H1 (cell line): ENCODE measurements at regions not wholly inside any gene's neighbourhood (a gene's known extent, or its start where the extent isn't known, plus 50 kb on each side); places are given as distances from the start of the nearest gene placed in this dataset.
"Not testable (repeated sequence)": the region's sequence is repeated elsewhere in the genome, so short reads cannot be mapped to it uniquely, and the experiment has no call there.

Experiments
- CTCF ChIA-PET: fragments of 300-600 bp; sonication (Branson Sonifier 250); formaldehyde crosslinking; loops from one replicate; lab custom pipeline; 2021; ENCODE audit not compliant: partially characterized antibody; lab: Charles Lee
- POLR2A ChIA-PET: fragments of 300-600 bp; sonication (Branson Sonifier 250); formaldehyde crosslinking; loops from one replicate; lab custom pipeline; 2021; ENCODE audit warnings: inconsistent platforms; ENCODE audit not compliant: partially characterized antibody; lab: Charles Lee
- DNase-seq, 2 experiments: peaks; one replicate each; pipeline versions ENCODE4 v3.0.0 to v3.0.0-alpha.2; 2010 to 2022; ENCODE audit warnings: low spot score in 2 of 2, low read depth in 1 of 2, mixed read lengths in 1 of 2
- FAIRE-seq: peaks from 2 replicates; lab custom pipeline; 2011; peaks lifted over from hg19 to GRCh38; lab: Jason Lieb, UNC
- H2AFZ ChIP-seq: 2 replicates; pipeline ENCODE4 v1.8.1; 2012; ENCODE audit warnings: low read length, inconsistent platforms
- H2AK5ac ChIP-seq: 2 replicates; pipeline ENCODE4 v1.6.1; 2013; ENCODE audit warnings: low read depth, low read length
- H2BK120ac ChIP-seq: replicated peaks from 2 replicates; pipeline ENCODE3; 2013; ENCODE audit warnings: low read depth, low read length, inconsistent platforms
- H2BK12ac ChIP-seq: 2 replicates; pipeline ENCODE4 v1.6.1; 2013; ENCODE audit warnings: low read depth, low read length
- H2BK15ac ChIP-seq: 2 replicates; pipeline ENCODE4 v1.6.1; 2013; ENCODE audit warnings: low read length
- H2BK20ac ChIP-seq: 2 replicates; pipeline ENCODE4 v1.6.1; 2013; ENCODE audit warnings: low read length
- H2BK5ac ChIP-seq: 2 replicates; pipeline ENCODE4 v1.6.1; 2013; ENCODE audit warnings: low read depth, low read length
- H3K14ac ChIP-seq: 2 replicates; pipeline ENCODE4 v1.6.1; 2013; ENCODE audit warnings: inconsistent platforms; ENCODE audit not compliant: insufficient read length
- H3K18ac ChIP-seq: 2 replicates; pipeline ENCODE4 v1.6.1; 2013; ENCODE audit warnings: low read length; ENCODE audit errors: extremely low read depth
- H3K23ac ChIP-seq: 2 replicates; pipeline ENCODE4 v1.6.1; 2013; ENCODE audit warnings: inconsistent platforms; ENCODE audit not compliant: insufficient read length
- H3K23me2 ChIP-seq: 2 replicates; pipeline ENCODE4 v1.6.1; 2013; ENCODE audit warnings: low read depth, low read length
- H3K27ac ChIP-seq: 2 replicates; pipeline ENCODE4 v1.6.1; 2011; ENCODE audit warnings: low read depth, low read length, inconsistent platforms
- H3K27me3 ChIP-seq, 4 experiments: replicated peaks in 1 of 4; 1 replicate in 1 of 4; 2 replicates in 3 of 4; pipeline versions ENCODE4 v1.6.1 to v1.8.1; 2011 to 2013; ENCODE audit warnings: low read length in 3 of 4, mild to moderate bottlenecking in 3 of 4, inconsistent platforms in 2 of 4, mixed read lengths in 2 of 4, moderate library complexity in 1 of 4; ENCODE audit not compliant: control insufficient read depth in 3 of 4, insufficient read depth in 3 of 4; ENCODE audit errors: extremely low read depth in 1 of 4
- H3K36me3 ChIP-seq, 4 experiments: 2 replicates each; pipeline versions ENCODE4 v1.6.1 to v1.8.1; 2011 to 2013; ENCODE audit warnings: mild to moderate bottlenecking in 4 of 4, low read length in 3 of 4, moderate library complexity in 2 of 4, control low read depth in 1 of 4, inconsistent platforms in 1 of 4; ENCODE audit not compliant: insufficient read depth in 4 of 4, control insufficient read depth in 2 of 4
- H3K4ac ChIP-seq: replicated peaks from 2 replicates; pipeline ENCODE3; 2013; ENCODE audit warnings: low read length, low read depth, mixed read lengths, inconsistent platforms; ENCODE audit not compliant: insufficient read length
- H3K4me1 ChIP-seq, 4 experiments: replicated peaks in 1 of 4; 1 replicate in 1 of 4; 2 replicates in 3 of 4; pipeline versions ENCODE4 v1.6.1 to v1.8.1; 2011 to 2013; ENCODE audit warnings: low read length in 3 of 4, inconsistent platforms in 2 of 4, mixed read lengths in 1 of 4; ENCODE audit not compliant: insufficient read depth in 4 of 4, control insufficient read depth in 3 of 4
- H3K4me2 ChIP-seq, 2 experiments: 2 replicates each; pipeline versions ENCODE4 v1.6.1 to v1.8.1; 2011 to 2013; ENCODE audit warnings: low read depth in 2 of 2, low read length in 2 of 2, control low read depth in 1 of 2, inconsistent platforms in 1 of 2, mild to moderate bottlenecking in 1 of 2; ENCODE audit not compliant: insufficient read depth in 1 of 2
- H3K4me3 ChIP-seq, 4 experiments: fragments of 200-600, 300-600 bp in 1 of 4; sonication (generic), shearing (Covaris generic), sonication (Bioruptor Twin) in 1 of 4; 2 replicates each; pipeline versions ENCODE4 v1.5.1 to v1.8.1; 2011 to 2016; ENCODE audit warnings: low read length in 4 of 4, low read depth in 3 of 4, control low read depth in 2 of 4, inconsistent platforms in 2 of 4, mild to moderate bottlenecking in 2 of 4, mixed read lengths in 1 of 4, moderate library complexity in 1 of 4; ENCODE audit not compliant: insufficient read depth in 2 of 4; ENCODE audit errors: extremely low read depth in 1 of 4
- H3K56ac ChIP-seq: replicated peaks from 2 replicates; pipeline ENCODE3; 2013; ENCODE audit warnings: low read depth, mild to moderate bottlenecking, mixed read lengths, low read length, inconsistent platforms; ENCODE audit not compliant: insufficient read length
- H3K79me1 ChIP-seq: 2 replicates; pipeline ENCODE4 v1.6.1; 2013; ENCODE audit warnings: low read depth, low read length, control low read depth
- H3K79me2 ChIP-seq, 2 experiments: 2 replicates each; pipeline versions ENCODE4 v1.6.1 to v1.8.1; 2012 to 2013; ENCODE audit warnings: low read length in 2 of 2, mild to moderate bottlenecking in 2 of 2, inconsistent platforms in 1 of 2; ENCODE audit not compliant: insufficient read depth in 2 of 2, control insufficient read depth in 1 of 2
- H3K9ac ChIP-seq, 4 experiments: replicated peaks in 1 of 4; 1 replicate in 1 of 4; 2 replicates in 3 of 4; pipeline versions ENCODE4 v1.6.1 to v1.8.1; 2011 to 2013; ENCODE audit warnings: low read depth in 3 of 4, low read length in 3 of 4, control low read depth in 2 of 4, mild to moderate bottlenecking in 2 of 4, moderate library complexity in 2 of 4, inconsistent platforms in 1 of 4; ENCODE audit errors: extremely low read depth in 1 of 4
- H3K9me3 ChIP-seq, 2 experiments: 2 replicates each; pipeline versions ENCODE4 v1.6.1 to v1.8.1; 2012 to 2013; ENCODE audit warnings: mild to moderate bottlenecking in 2 of 2, moderate library complexity in 2 of 2, control low read depth in 1 of 2, inconsistent platforms in 1 of 2, low read depth in 1 of 2, low read length in 1 of 2, mixed read lengths in 1 of 2; ENCODE audit not compliant: insufficient read depth in 2 of 2
- H4K20me1 ChIP-seq, 2 experiments: replicated peaks in 1 of 2; 2 replicates each; pipeline versions ENCODE3 to v1.8.1; 2011 to 2013; ENCODE audit warnings: inconsistent platforms in 2 of 2, low read length in 2 of 2, mild to moderate bottlenecking in 1 of 2; ENCODE audit not compliant: insufficient read depth in 2 of 2, control insufficient read depth in 1 of 2
- H4K5ac ChIP-seq: 2 replicates; pipeline ENCODE4 v1.6.1; 2013; ENCODE audit warnings: low read length, low read depth, mixed read lengths, inconsistent platforms; ENCODE audit not compliant: insufficient read length
- H4K8ac ChIP-seq: 2 replicates; pipeline ENCODE4 v1.8.0; 2013; ENCODE audit warnings: mild to moderate bottlenecking, moderate library complexity, low read length, inconsistent platforms; ENCODE audit not compliant: insufficient read depth; ENCODE audit errors: extremely low read depth
- H4K91ac ChIP-seq: replicated peaks from 2 replicates; pipeline ENCODE3; 2013; ENCODE audit warnings: low read length, mixed read lengths, inconsistent platforms; ENCODE audit not compliant: insufficient read length
- E2F6 ChIP-seq: IDR thresholded peaks from 2 replicates; pipeline ENCODE4 v1.6.1; 2012; ENCODE audit warnings: inconsistent platforms
- MAX ChIP-seq: IDR thresholded peaks from 2 replicates; pipeline ENCODE4 v1.6.1; 2012; ENCODE audit warnings: inconsistent platforms
- WGBS, 2 experiments: shearing (Covaris generic) in 1 of 2; methylation state at CpG; one replicate each; pipeline versions ENCODE4 v1.1.6 to v1.1.7; 2013 to 2015; ENCODE audit warnings: low lambda C conversion rate in 2 of 2, mixed read lengths in 2 of 2, inconsistent platforms in 1 of 2, low coverage in 1 of 2, missing lambda C conversion rate in 1 of 2; ENCODE audit not compliant: insufficient replicate concordance in 2 of 2, insufficient coverage in 1 of 2, insufficient read length in 1 of 2; ENCODE audit errors: extremely low coverage in 1 of 2, missing lambda C conversion rate in 1 of 2; 5-methylcytosine and 5-hydroxymethylcytosine counted together

GRCh38 chr17:30706004-30706403 lies 118.5 kb downstream of the CRLF3 start:
- not testable (repeated sequence) for H3K27ac ChIP-seq, H2AK5ac ChIP-seq, H3K9ac ChIP-seq, H2AFZ ChIP-seq, H3K18ac ChIP-seq, H3K4ac ChIP-seq, H4K8ac ChIP-seq, H2BK15ac ChIP-seq, H3K23ac ChIP-seq, H3K23me2 ChIP-seq, H3K27me3 ChIP-seq, H3K14ac ChIP-seq, H3K9me3 ChIP-seq, H2BK120ac ChIP-seq, FAIRE-seq, H4K91ac ChIP-seq, H2BK5ac ChIP-seq, DNase-seq, H2BK20ac ChIP-seq, H4K20me1 ChIP-seq, H3K56ac ChIP-seq, H4K5ac ChIP-seq
- Histone ChIP-seq H3K4me2 (peak overlapping the region; percentile 42 to 89; a peak in 3 of 4 replicates), H3K79me2 (peaks cover 9 to 23% of the 10 kb centered on the region in 2 experiments), H3K4me1 (peaks cover 0 to 18% (median 7%) of the 10 kb centered on the region in 4 experiments; a peak in 6 of 7 replicates), H3K4me3 (peak overlapping the region in 1 of 4 experiments; percentile 94; a peak in 1 of 8 replicates)
- POLR2A ChIA-PET, result interaction anchor here (1.1 kb wide), 1 partner anchor 8 kb away, joined by 3 read pairs; no protein-coding TSS in a partner anchor
- CTCF ChIA-PET, result interaction anchor here (1.6 kb wide), 1 partner anchor 11 kb away, joined by 3 read pairs; no protein-coding TSS in a partner anchor
- peak; percentile 26; the same call in 1 of the 2 replicates for TF ChIP-seq E2F6
- 0 out of 2 replicates have a peak, but pooled peaks have one; percentile 12 for TF ChIP-seq MAX
- TF ChIP-seq, all 59 proteins: peak for 2; not testable (repeated sequence) for 57
- 31% methylated on average over 19 of the region's 41 CpGs; no CpG with 5 or more reads in 1 of the 2 experiments for WGBS, 2 experiments
- not testable (repeated sequence) for H3K36me3 ChIP-seq, H2BK12ac ChIP-seq, H3K79me1 ChIP-seq
